Heart left ventricle (tissue), 13 donors: ENCODE measurements at regions not wholly inside any gene's neighbourhood (a gene's known extent, or its start where the extent isn't known, plus 50 kb on each side); places are given as distances from the start of the nearest gene placed in this dataset.
"Not testable (repeated sequence)": the region's sequence is repeated elsewhere in the genome, so short reads cannot be mapped to it uniquely, and the experiment has no call there.

Experiments
- POLR2A ChIP-seq, 2 donors: fragments of 450-650 bp; IDR thresholded peaks; one replicate each; pipeline ENCODE4 v1.6.1; 2017; ENCODE audit warnings: antibody characterized with exemption in 2 of 2, mild to moderate bottlenecking in 2 of 2, moderate library complexity in 2 of 2
- TF ChIP-seq, protein P1 (sequence below), 12 donors: fragments of 200-600 bp; sonication (generic) in 4 of 12; IDR thresholded peaks; one replicate each; pipeline versions ENCODE4 v1.5.0 to v1.8.0; 2018 to 2022; ENCODE audit warnings: antibody characterized with exemption in 12 of 12, mild to moderate bottlenecking in 5 of 12
- donor health status: ischemic (EF 13 %, LVEDD 7.1; RV severe dilation, severe dysfunction).
- donor health status: DM: no; HTN: yes; CAD: no.
- donor health status: DM: no; HTN: no; CAD: no.
- donor health status: ischemic (EF 25% LVEDD 6.9; RV normal size, moderate dysfunction).
- donor health status: ischemic (EF 25% LVEDD 5.7; RV mildly dilated, moderate dysfunction).
- donor health status: ischemic (EF 35%, LVEDD 5.7; RV mildly dilated, moderate dysfunction).
- donor health status: nonischemic (EF 11% LVEDD 7.7; RV severe dilation, severe dysfunction).
- donor health status: DM: yes; HTN: yes; CAD: no.
- donor health status: PGD.
- donor health status: ischemic (EF 29% LVEDD 5.4; RV normal size, mild dysfunction).
- donor health status: nonischemic (EF 23%, LVEDD 6.1; RV moderate dilation, normal function).

DNA sequence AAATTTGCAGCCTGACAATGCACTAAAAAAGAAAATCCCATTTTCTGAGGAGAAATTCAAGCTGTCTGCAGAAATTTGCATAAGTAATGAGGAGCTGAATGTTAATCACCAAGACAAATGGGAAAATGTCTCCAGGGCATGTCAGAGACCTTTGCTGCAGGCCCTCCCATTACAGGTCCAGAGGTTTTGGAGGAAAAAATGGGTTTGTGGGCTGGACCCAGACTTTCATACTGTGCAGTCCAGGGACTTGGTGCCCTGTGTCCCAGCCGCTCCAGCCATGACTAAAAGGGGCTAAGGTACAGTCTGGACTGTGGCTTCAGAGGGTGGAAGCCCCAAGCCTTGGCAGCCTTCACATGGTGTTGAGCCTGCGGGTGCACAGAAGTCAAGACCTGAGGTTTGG, 209.8 kb upstream of the PRICKLE2 start:
- TF ChIP-seq, protein P1, sequence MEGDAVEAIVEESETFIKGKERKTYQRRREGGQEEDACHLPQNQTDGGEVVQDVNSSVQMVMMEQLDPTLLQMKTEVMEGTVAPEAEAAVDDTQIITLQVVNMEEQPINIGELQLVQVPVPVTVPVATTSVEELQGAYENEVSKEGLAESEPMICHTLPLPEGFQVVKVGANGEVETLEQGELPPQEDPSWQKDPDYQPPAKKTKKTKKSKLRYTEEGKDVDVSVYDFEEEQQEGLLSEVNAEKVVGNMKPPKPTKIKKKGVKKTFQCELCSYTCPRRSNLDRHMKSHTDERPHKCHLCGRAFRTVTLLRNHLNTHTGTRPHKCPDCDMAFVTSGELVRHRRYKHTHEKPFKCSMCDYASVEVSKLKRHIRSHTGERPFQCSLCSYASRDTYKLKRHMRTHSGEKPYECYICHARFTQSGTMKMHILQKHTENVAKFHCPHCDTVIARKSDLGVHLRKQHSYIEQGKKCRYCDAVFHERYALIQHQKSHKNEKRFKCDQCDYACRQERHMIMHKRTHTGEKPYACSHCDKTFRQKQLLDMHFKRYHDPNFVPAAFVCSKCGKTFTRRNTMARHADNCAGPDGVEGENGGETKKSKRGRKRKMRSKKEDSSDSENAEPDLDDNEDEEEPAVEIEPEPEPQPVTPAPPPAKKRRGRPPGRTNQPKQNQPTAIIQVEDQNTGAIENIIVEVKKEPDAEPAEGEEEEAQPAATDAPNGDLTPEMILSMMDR (IDR thresholded peaks at IDR 0.05) = not testable (repeated sequence)
- TF ChIP-seq POLR2A (IDR thresholded peaks at IDR 0.05) = not testable (repeated sequence)
